Stimulated activated CD4-positive, alpha-beta T cell treated with anti-CD3 and anti-CD28 coated beads, Interleukin-12 subunit alpha, Interleukin-12 subunit beta, amount 100 ng/mL, for 4 hours (primary cell): ENCODE measurements at regions not wholly inside any gene's neighbourhood (a gene's known extent, or its start where the extent isn't known, plus 50 kb on each side); places are given as distances from the start of the nearest gene placed in this dataset.
"Not testable (repeated sequence)": the region's sequence is repeated elsewhere in the genome, so short reads cannot be mapped to it uniquely, and the experiment has no call there.

Experiments used
- DNase-seq: peaks from one replicate; pipeline ENCODE4 v3.0.0-alpha.2; 2020

- no peak for DNase-seq
These were observed 1588.0 kb downstream of the GRIK2 start for GRCh38 chr6:102981490-102982015.

GRCh38 chr6:102980951-102981350 is 1587.4 kb downstream of the GRIK2 start:
- DNase-seq, result no peak

- no peak for DNase-seq
These were observed 1568.4 kb downstream of the GRIK2 start for GRCh38 chr6:102961902-102962301.

- no peak for DNase-seq
These were observed 1557.5 kb downstream of the GRIK2 start for GRCh38 chr6:102950967-102951366.

DNA sequence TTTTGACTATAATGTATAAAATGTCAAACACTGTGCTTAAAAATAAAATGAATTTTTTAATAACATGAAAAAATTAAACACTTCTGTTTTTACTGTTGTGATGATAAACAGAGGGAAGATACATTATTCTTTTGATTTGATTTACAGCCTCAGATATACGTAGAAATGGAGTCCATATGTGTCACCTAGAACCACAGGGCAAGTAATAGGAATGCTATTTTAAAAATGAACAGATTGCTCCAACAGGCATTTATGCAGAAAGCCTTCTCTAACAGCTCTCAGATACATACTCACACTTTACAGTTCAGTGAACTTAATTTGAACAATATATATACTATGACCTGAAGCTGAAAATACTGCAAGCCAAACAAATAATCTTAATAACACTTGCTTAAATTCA is 1551.0 kb downstream of the GRIK2 start:
- DNase-seq, result no peak

DNA sequence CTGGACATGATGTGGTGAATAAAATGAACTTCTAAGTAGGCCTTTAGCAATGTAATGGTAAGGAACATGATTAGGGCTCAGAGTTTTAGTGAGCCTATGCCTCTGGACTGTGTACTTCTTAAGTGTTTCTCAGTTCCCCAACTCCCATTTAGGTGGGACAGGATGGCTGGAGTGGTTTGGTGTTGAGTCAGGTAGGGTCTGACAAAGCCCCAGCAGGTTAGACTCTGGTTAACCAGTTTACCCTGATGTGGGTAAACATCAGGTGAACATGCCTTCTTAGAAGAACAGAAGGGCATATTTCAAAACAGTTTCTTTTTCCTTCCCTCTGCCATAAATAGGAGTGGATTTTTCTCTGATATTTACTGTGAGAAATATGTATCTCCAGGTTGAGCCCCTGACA is 1548.7 kb downstream of the GRIK2 start:
- DNase-seq, result no peak

- no peak for DNase-seq
These were observed 1543.5 kb downstream of the GRIK2 start for GRCh38 chr6:102936959-102937358.

DNA sequence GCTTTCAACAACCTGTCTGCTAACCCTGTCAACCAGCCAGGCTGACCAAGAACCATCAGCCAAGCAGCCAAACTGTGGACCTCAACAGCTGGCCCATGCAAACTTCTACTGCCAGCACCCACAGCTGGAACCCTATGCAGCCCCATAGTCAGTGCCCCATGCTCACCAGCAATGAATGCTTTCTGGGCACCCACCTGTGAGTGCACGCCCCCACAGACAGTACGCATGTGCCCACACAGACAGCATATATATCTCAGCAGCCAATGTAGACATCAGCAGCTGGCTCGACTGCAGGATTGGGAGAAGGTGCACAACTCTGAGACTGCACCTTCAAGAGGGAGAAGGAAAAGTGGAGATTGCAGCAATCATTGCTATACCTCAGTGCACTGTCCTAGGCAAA is 1534.6 kb downstream of the GRIK2 start:
- no peak for DNase-seq

DNA sequence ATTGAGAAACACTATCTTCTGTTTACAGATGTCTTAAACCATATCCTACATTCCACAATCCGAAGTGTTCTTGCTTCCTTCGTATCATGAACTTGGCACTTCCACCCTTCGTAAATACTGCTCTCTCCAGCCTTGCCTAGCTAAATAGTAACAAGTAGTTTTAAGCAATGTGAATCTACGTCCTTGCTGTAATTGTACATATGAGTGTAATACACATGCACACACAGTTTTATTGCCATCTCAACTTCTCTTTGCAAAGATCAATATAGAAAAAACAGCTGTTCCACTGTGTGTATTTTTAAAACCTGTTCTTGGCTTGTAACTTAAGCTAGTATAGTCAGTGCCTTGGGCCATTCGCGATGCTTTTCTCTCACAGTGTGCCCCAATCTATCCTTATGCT is 1524.7 kb downstream of the GRIK2 start:
- DNase-seq, result no peak

DNA sequence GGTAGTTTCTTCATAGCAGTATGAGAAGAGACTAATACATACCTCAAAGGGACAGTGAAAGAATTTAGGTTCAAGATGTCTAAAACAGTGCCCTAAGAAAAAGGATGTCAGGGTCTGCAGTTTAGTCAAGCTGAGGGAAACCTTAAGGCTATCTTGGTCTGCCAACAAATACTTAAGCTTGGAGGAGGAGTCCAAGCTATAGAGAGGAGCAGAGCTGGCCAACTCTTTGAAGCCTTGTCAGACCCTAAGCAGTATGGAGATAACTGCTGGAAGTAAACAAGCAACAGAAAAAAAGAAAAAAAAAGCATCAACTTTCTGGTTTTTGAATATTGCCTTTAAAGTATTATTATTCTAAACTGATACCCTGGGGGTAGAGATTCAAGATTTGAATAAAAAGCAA is 1518.1 kb downstream of the GRIK2 start:
- no peak for DNase-seq

- not testable (repeated sequence) for DNase-seq
These were observed 1517.2 kb downstream of the GRIK2 start for GRCh38 chr6:102910701-102911139.

DNA sequence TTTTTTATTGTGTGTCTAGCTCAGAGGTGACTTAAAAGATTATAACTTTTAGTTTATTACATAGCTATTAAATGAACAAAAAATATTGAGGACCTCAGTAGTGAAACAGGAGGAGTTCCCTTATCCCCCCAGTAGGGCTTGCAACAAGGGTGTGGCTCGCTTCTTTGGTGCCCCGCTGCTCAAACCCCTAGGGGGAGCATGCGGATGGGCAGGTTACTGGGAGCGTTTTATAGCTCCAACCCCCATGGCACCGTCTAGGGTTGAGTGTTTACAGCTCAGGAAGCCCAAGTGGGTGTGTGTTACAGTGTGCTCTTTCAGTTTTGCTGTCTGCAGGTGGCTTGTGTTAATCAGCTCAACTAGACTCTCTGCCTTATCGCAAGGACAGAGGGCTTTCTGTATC is 1513.7 kb downstream of the GRIK2 start:
- no peak for DNase-seq

GRCh38 chr6:102902471-102902870 is 1509.0 kb downstream of the GRIK2 start:
- DNase-seq, result no peak

GRCh38 chr6:102895683-102896082 is 1502.2 kb downstream of the GRIK2 start:
- no peak for DNase-seq

DNA sequence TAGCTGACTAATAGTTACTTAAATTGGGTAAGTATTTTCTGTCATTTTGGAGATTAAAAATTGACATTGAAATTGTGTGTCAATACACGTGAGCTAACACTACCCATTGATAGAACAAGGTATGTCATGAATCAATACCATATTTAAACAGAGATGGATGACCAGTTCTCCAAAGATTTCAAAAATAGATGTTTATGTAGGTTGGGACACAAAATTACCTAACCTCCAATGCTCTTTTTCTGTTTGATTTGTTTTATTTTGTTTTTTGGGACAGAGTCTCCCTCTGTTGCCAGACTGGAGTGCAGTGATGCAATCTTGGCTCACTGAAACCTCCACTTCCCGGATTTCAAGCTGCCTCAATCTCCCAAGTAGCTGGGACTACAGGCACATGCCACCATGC is 1491.7 kb downstream of the GRIK2 start:
- DNase-seq, result no peak

DNA sequence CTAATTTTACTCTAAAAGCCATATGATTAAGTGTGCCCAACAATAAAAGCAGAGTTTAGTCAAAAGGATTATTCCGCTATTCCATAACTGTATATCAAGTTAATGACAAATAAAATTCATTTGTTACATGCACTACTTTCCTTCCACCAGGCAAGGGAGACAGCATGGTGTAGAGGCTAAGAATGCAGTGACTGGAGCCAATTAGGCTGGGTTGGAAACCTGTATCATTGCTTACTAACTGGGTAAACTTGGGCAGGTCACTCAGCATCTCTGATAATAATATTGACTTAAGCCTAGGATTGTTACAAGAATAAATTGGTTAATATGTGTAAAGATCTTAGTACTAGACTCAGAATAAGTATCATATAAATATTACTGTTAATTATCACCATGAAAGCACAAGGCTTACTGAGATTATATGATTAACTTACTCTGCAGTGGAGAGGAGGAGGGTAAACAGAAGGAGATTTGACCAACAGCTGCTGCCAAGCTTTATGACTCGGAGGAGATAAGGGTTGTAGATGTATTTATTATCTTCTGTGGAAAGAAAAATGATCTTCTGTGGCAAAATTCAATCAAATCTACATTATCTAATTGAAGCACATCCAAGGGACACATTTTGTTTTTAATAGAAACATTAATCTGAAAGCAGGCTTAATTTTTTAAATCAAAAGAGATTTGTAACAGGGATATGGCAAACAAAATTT is 1459.9 kb downstream of the GRIK2 start:
- no peak for DNase-seq

GRCh38 chr6:102848796-102849195 is 1455.3 kb downstream of the GRIK2 start:
- DNase-seq, result no peak

- DNase-seq, result no peak
These were observed 1454.7 kb downstream of the GRIK2 start for GRCh38 chr6:102848210-102848609.

GRCh38 chr6:102841060-102841459 is 1447.6 kb downstream of the GRIK2 start:
- DNase-seq, result no peak

- DNase-seq, result no peak
These were observed 1438.5 kb downstream of the GRIK2 start for GRCh38 chr6:102832021-102832420.

- no peak for DNase-seq
These were observed 1426.6 kb downstream of the GRIK2 start for GRCh38 chr6:102820098-102820497.

- no peak for DNase-seq
These were observed 1421.7 kb downstream of the GRIK2 start for GRCh38 chr6:102815207-102815606.

GRCh38 chr6:102813489-102814275 is 1420.2 kb downstream of the GRIK2 start:
- DNase-seq, result no peak

DNA sequence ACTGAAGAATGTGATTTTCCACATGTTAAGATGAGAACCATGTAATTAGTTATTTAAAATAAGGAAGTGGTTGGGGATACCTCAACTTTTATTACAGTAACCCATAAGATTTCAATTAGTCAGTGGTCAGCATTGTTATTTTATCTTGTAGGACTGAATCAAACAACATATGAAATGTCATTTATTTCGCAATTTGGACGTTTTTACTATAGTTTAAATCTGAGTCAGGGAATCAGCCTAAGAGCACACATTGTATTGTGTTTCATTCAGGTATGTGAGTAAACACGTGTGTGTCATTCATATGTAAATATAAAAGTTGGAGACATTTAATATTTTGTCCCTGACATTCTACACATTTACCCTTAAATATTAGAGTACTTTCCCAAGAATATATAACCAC is 1418.7 kb downstream of the GRIK2 start:
- DNase-seq, result no peak
